Fibroblast of peridontal ligament (primary cell): ENCODE measurements at regions not wholly inside any gene's neighbourhood (a gene's known extent, or its start where the extent isn't known, plus 50 kb on each side); places are given as distances from the start of the nearest gene placed in this dataset.
"Not testable (repeated sequence)": the region's sequence is repeated elsewhere in the genome, so short reads cannot be mapped to it uniquely, and the experiment has no call there.

ENCODE experiments used
- DNase-seq: peaks from one replicate; pipeline ENCODE4 v3.0.0-alpha.2; 2010; ENCODE audit errors: extremely low read depth

DNA sequence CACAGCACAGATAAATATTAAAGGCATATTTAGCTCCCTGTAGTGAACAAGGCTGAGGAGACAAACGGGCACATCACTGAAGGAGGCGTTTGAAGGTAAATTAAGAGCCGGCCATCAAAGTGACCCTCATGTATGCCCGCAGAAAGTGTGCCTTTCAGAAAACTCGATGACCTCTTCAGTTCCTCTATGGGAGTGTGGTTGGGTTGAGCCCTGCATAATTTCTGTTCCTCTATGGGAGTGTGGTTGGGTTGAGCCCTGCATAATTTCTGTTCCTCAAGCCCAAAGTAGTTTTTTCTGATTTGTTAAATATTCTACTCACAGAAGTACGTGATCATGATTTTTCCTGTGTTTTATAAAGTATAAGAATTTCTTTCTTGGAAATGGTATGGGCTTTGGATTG is 568.5 kb downstream of the TSN start:
- no peak for DNase-seq

DNA sequence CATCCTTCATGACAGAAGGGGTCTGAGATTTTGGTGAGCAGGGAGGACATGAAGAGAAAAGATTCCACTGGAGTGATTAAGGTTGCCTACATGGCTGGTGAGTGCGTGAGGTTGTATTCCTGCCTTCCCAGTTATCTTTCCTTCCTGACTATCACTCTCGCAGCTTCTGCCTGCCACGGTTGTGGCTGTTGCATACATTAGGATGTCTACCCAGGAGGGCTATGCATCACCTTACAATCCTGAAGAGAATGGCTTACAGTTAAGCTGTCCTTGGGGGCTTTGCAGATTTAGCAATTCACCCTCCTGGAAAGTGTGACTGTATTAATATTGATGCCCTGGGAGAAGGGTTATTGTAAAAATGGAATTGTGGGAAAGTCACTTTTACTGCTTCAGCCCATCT is 571.0 kb downstream of the TSN start:
- DNase-seq: no peak

DNA sequence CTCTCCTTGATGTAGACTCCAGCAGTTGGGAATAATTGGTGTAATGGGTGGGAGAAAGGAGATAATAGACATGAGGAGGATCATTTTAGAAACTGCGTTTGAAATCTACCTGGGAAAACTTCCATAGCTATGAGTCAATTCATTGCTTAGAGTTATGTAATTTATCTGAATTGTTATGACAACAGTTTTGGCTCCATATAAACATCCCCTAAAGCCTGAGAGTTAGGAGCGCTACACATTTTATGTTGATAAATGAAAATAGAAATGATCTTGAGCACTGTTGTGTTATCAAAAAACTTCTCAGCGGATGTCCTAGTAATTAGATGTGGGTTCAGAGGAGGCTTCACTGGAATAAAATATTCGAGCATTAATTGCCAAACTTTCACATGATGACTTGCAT is 573.4 kb downstream of the TSN start:
- no peak for DNase-seq

DNA sequence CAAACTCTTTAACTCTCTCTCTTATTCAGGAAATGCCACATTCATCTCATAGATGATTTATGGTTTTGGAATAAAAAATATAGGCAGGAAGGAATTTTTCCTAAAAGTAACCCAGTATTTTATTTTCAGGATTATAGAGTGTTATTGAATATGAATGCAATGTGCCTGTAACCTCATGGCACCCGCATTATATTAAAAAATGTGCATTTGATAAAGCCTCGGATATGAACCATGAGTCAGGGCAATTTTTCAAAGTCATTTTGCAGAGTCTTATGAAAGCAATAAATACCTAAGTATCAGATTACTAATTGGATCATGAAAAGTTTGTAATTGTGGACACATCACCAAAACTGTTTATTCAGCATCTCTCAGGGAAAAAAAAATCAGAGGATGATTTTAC is 573.8 kb downstream of the TSN start:
- DNase-seq: no peak

DNA sequence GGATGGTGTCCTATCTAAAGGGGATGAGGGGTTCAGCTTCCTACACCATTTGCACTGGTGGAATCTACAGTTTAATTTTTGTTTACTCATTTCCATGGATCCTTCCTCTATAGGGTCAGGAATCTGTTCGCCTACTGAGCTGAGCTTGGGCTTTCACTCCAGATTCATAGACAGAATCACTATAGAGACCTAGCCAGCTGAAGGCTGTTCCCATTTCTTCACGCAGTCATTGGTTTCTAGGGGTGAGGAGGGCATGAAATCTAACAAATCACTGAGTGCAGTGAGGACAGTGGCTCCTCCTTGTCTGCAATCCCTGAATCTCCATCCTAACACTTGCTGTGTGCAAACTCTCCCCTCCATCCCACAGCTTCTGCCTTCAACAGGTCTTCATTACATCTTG is 578.5 kb downstream of the TSN start:
- no peak for DNase-seq

DNA sequence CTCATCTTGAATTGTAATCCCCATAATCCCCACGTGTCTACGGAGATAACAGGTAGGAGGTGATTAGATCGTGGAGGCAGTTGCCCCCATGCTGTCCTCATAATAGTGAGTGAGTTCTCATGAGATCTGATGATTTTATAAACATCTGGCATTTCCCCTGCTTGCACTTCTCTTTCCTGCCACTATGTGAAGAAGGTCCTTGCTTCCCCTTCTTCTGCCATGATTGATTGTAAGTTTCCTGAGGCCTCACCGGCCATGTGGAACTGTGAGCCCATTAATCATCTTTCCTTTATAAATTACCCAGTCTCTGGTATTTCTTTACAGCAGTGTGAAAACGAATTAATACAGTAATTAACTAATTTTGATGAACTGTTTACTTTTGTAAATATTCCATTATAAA is 582.5 kb downstream of the TSN start:
- no peak for DNase-seq

- no peak for DNase-seq
These were observed 584.8 kb downstream of the TSN start for GRCh38 chr2:122340246-122340645.

DNA sequence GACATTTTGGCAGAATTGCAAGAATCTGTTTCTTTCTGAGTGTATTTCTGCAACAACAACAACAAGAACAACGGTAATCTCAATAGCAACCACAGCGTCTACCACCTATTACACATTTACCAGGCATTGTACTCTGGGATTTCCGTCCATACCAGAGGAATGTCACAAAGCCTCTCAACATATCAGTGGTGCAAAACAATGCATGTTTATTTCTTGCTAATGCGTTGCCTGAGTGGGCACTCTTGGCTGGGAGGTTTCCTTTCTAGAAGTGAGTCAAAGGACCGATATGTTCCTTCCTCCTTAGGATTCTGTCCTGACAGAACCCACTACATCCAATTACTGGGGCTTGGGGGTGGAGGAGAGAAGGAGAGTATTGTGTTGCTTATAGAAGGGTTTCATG is 585.6 kb downstream of the TSN start:
- no peak for DNase-seq

DNA sequence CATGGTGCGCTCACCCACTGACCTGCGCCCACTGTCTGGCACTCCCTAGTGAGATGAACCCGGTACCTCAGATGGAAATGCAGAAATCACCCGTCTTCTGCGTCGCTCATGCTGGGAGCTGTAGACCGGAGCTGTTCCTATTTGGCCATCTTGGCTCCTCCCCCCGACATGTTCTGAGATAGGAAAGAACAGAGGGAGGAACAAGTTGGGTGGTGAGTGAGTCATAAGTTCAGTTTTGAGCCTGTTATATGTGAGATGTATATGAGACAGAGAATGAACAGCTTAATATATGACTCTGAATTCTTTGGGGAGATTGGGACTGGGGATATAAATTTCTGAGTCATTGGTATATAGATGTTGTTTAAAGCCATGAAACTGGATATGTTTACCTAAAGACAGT is 596.7 kb downstream of the TSN start:
- not testable (repeated sequence) for DNase-seq

- no peak for DNase-seq
These were observed 602.5 kb downstream of the TSN start for GRCh38 chr2:122357998-122358397.

DNA sequence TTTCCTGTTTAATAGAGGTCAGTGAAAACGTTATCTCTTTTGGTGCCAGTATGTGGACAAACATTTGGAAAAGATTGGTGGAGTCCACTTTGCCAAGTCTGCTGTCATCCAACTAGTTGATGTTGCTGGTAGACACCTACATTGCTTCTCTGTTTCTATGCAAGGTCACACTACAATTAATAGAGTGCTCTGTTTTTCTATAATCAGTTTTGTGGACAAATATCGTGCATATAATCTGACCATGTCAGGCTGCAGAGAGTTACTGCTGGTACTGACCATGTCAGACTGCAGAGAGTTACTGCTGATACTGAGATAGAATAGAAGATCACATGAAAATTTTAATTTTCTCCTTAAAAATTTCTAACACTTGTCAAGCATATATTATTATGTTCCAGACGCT is 603.3 kb downstream of the TSN start:
- DNase-seq: no peak

GRCh38 chr2:122363885-122364284 is 608.4 kb downstream of the TSN start:
- DNase-seq: no peak

DNA sequence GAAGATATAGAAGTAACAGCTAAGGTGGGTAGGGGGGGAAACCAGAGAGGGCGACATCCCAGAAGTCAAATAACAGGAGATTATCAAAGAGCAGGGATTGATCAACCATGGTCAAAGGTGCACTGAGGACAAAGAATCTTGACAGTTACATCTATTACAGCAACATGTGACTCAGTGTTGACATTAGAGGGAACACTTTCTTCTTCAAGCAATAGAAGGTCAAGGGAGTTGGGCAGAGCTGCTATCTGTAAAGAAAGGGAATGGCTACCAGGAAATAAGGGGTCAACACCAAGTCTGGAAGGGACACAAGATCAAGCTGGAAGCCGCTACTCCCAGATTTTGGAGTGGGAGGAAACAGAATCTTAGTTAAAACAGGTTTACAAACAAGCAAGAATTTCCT is 611.0 kb downstream of the TSN start:
- no peak for DNase-seq

GRCh38 chr2:122366969-122367645 is 611.7 kb downstream of the TSN start:
- no peak for DNase-seq

DNA sequence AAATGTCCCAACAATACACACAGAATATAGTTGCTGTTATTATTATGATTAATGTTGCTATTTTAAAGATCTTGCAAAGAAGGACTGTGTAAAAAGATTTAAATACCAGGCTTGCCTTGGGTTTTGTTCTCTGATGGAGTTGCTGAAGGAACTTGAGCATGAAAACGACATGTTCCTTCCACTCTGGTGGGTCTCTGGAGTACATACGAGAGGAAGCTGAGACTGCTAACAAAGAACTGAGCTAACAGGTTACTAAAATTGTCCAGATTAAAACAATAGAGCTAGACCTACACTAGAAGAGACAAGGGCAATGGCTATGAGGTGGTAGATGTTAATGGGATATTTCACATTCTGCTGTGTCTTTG is 612.2 kb downstream of the TSN start:
- no peak for DNase-seq

GRCh38 chr2:122368576-122369243 is 613.3 kb downstream of the TSN start:
- no peak for DNase-seq

DNA sequence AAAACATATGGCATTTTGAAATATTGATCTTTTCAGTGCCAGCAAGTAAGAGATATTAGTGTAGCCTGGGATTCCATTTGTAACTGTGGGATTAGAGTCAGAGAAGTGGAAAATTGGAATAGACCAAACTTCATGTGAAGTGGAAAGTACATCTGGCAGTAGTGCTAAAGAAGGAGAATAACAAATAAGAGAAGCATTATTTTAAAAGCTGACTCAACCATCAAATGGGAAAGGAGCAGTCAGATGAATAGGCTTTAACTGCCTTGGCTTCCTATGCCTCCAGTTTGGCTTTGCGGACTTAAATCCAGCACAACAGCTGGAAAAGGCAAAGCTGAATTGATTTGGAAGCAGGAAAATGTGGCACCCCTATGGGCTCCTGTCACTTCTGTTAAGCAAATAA is 623.1 kb downstream of the TSN start:
- DNase-seq: no peak

- DNase-seq: no peak
These were observed 629.4 kb downstream of the TSN start for GRCh38 chr2:122384768-122385333.

GRCh38 chr2:122388208-122388607 is 632.8 kb downstream of the TSN start:
- no peak for DNase-seq

GRCh38 chr2:122389694-122390093 is 634.2 kb downstream of the TSN start:
- no peak for DNase-seq

DNA sequence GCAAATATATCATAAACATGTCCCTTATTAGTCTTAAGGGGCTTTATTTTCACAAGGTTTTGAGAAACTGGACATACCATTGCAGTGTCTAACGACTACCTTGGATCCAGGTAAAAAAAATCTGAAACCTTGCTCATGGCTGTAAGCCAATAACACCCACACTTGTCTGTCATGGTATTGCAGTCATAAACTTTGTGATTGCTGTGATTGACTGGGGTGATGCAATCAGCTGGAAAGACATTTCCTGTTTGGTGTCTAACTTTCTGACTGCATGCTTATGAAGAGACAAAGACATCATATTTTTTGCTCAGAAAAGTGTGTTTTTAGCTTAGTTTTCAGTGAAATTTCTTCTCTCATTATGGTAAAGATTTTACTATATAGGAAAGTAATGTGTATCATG is 635.0 kb downstream of the TSN start:
- no peak for DNase-seq

- DNase-seq: no peak
These were observed 636.3 kb downstream of the TSN start for GRCh38 chr2:122391726-122392125.

DNA sequence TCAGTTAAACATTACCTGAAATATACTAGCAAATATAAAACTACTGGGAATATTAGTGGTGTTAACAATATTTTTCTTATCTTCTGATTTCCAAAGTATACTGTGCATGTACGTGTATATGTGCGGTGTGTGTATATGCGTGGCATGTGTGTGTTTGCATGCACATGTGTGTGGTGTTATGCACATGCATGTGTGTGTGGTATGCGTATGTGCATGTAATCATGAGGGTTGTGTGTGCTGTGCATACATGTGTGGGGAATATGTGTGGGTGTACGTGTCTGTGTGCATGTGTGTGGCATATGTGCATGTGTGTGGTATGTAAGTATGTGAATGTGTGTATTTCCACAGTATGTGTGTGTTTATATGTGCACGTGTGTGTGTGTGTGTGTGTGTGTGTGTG is 640.2 kb downstream of the TSN start:
- no peak for DNase-seq

DNA sequence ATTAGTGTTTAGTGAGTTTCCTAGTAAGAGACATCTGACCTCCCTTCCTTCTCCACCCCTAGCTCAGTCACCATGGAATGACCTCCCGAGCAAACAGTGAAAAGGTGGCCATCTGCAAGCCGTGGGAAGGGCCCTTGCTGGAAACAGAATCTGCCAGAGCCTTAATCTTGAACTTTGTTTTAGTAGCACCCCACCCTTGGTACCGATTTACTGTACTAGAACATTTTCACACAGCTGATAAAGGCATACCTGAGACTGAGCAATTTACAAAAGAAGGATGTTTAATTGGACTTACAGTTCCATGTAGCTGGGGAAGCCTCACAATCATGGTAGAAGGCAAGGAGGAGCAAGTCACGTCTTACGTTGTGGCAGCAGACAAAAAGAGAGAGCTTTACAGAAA is 655.8 kb downstream of the TSN start:
- no peak for DNase-seq
